ENCODE measurements at regions not wholly inside any gene's neighbourhood (a gene's known extent, or its start where the extent isn't known, plus 50 kb on each side); places are given as distances from the start of the nearest gene placed in this dataset.

- no peak for TF ChIP-seq RUNX3 (IDR thresholded peaks at IDR 0.05; ENCODE audit: low read length)
- TF ChIP-seq POLR2A (IDR thresholded peaks at IDR 0.05; ENCODE audit: low read depth, low read length): no peak
- no peak for TF ChIP-seq SKIL (IDR thresholded peaks at IDR 0.05; ENCODE audit: low read depth, poor library complexity, severe bottlenecking)
- no peak for TF ChIP-seq EZH2 (IDR thresholded peaks at IDR 0.05; ENCODE audit: borderline replicate concordance, control insufficient read depth, low read depth, low read length)
- no peak for TF ChIP-seq CTCF (IDR thresholded peaks at IDR 0.05 in 2 of 3, conservative IDR thresholded peaks at IDR 0.05 in 1 of 3; ENCODE audit: control insufficient read depth in 2 of 3, extremely low read depth in 1 of 3, insufficient read depth in 1 of 3, low read depth in 3 of 3, low read length in 3 of 3)
Measured at GRCh38 chr5:93793159-93793781, 51.9 kb upstream of the POU5F2 start.

All from GM12878 (cell line).